ENCODE measurements at regions not wholly inside any gene's neighbourhood (a gene's known extent, or its start where the extent isn't known, plus 50 kb on each side); places are given as distances from the start of the nearest gene placed in this dataset.

DNA sequence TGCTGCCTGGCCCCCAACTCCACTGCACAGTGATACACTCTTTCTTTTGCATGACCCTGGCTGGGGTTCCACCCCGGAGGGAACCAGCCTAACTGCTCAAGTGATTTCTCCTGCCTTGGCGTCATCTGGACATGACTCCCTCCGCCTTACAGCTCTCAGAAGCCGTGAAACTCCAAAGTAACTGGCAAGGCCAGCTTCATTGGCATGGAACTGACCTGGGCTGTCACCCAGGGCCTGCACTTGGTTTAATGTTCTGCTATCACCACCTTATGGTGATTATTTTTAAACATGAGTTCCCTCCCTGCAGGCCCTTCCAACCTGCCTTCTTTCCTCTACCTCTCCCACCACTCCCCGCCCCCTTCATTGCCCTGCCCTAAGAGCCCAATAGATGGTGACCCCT lies 139.7 kb upstream of the CDH5 start:
- POLR2A ChIA-PET: interaction anchor here (0.7 kb wide), 1 partner anchor 33 kb away, joined by 3 read pairs; no protein-coding TSS in a partner anchor
- no peak overlapping the region for H3K4me3 ChIP-seq (ENCODE audit: low read depth, low read length)
- CTCF ChIA-PET: no interaction called here
- peaks cover 4% of the 10 kb centered on the region for H3K27me3 ChIP-seq (ENCODE audit: control insufficient read depth, insufficient read depth, low read length)
- no peak for DNase-seq (ENCODE audit: low read depth)
- H3K36me3 ChIP-seq (ENCODE audit: control insufficient read depth, insufficient read depth, low read length): no peaks in the 10 kb centered on the region
- TF ChIP-seq, protein P1, sequence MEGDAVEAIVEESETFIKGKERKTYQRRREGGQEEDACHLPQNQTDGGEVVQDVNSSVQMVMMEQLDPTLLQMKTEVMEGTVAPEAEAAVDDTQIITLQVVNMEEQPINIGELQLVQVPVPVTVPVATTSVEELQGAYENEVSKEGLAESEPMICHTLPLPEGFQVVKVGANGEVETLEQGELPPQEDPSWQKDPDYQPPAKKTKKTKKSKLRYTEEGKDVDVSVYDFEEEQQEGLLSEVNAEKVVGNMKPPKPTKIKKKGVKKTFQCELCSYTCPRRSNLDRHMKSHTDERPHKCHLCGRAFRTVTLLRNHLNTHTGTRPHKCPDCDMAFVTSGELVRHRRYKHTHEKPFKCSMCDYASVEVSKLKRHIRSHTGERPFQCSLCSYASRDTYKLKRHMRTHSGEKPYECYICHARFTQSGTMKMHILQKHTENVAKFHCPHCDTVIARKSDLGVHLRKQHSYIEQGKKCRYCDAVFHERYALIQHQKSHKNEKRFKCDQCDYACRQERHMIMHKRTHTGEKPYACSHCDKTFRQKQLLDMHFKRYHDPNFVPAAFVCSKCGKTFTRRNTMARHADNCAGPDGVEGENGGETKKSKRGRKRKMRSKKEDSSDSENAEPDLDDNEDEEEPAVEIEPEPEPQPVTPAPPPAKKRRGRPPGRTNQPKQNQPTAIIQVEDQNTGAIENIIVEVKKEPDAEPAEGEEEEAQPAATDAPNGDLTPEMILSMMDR (IDR thresholded peaks at IDR 0.05; ENCODE audit: insufficient read depth, low read depth, low read length): no peak

DNA sequence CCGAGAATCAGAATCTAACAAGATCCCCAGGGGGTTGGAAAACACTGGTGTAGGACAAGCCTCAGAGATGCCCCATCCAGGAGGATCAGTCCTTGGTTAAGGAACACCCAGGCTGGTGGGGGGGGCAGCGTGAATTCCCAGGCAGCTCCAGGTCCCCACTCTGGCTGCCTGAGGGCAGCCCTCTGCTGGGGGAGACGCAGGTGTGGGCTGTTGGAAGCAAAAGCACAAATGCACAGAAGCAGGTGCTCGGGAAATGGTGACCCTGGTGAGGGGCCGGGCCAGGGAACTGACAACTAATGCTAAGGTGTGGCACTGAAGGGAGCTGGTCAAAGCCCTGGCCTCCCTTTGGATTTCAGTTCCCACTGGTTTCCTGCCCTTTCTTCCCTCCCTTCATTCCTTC lies 140.8 kb upstream of the CDH5 start:
- CTCF ChIA-PET: no interaction called here
- TF ChIP-seq, protein P1 (IDR thresholded peaks at IDR 0.05; ENCODE audit: insufficient read depth, low read depth, low read length): no peak
- DNase-seq (ENCODE audit: low read depth): no peak
- no peaks in the 10 kb centered on the region for H3K36me3 ChIP-seq (ENCODE audit: control insufficient read depth, insufficient read depth, low read length)
- H3K27me3 ChIP-seq (ENCODE audit: control insufficient read depth, insufficient read depth, low read length): no peaks in the 10 kb centered on the region; the same call in 1 of the 2 replicates
- H3K4me3 ChIP-seq (ENCODE audit: low read depth, low read length): no peak overlapping the region
- POLR2A ChIA-PET: no interaction called here

DNA sequence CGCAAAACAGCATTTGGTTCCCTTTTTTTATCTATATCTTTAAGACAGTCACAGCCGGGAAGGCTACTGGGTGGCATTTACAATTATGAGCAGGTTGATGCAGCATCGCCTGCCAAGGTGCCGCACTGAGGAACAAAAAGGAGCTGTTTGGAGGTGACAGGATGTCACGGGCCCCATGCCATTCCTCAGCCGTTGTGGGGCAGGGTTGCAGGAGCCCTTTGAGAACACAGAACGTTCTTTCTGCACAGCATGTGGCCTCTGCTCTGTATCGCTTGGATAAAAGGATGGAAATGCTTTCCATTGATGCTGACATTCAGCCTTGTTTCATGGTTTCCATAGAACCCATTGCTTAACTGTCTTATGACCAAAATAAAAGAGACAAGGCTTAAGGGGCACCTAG lies 141.9 kb upstream of the CDH5 start:
- POLR2A ChIA-PET: no interaction called here

DNA sequence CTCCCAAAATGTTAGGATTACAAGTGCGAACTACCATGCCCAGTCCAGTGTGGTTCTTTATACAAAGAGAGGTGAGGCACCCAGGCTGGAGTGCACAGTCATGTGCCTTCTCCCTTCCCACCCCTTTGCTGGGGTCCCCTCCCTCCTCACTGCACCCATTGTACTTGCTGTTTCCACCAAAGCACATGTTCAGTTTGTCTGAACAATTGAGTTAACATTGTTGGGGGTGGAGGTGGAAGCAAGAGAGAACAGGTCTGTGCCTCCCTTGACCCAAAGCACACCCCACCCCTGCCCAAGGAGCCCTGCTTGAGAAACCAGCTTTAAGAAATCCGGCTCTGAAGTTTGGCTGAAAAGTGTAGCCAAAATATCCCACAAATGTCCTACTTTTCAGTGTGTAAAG lies 142.3 kb upstream of the CDH5 start:
- Histone ChIP-seq H3K27me3 (ENCODE audit: control insufficient read depth, insufficient read depth, low read length) (no peaks in the 10 kb centered on the region; the same call in 1 of the 2 replicates), H3K4me3 (ENCODE audit: low read depth, low read length) (no peak overlapping the region), H3K36me3 (ENCODE audit: control insufficient read depth, insufficient read depth, low read length) (no peaks in the 10 kb centered on the region)
- CTCF ChIA-PET: interaction anchor here (1.7 kb wide), 1 partner anchor 8 kb away, joined by 5 read pairs; no protein-coding TSS in a partner anchor
- POLR2A ChIA-PET: no interaction called here
- TF ChIP-seq, protein P1 (IDR thresholded peaks at IDR 0.05; ENCODE audit: insufficient read depth, low read depth, low read length): no peak
- no peak for DNase-seq (ENCODE audit: low read depth)

More for the DNA sequence above, 141.9 kb upstream of the CDH5 start:
- H3K4me3 ChIP-seq (ENCODE audit: low read depth, low read length): no peak overlapping the region
- H3K36me3 ChIP-seq (ENCODE audit: control insufficient read depth, insufficient read depth, low read length): no peaks in the 10 kb centered on the region
- TF ChIP-seq, protein P1 (IDR thresholded peaks at IDR 0.05; ENCODE audit: insufficient read depth, low read depth, low read length): no peak
- no peaks in the 10 kb centered on the region; the same call in 1 of the 2 replicates for H3K27me3 ChIP-seq (ENCODE audit: control insufficient read depth, insufficient read depth, low read length)
- CTCF ChIA-PET: no interaction called here
- DNase-seq (ENCODE audit: low read depth): no peak

DNA sequence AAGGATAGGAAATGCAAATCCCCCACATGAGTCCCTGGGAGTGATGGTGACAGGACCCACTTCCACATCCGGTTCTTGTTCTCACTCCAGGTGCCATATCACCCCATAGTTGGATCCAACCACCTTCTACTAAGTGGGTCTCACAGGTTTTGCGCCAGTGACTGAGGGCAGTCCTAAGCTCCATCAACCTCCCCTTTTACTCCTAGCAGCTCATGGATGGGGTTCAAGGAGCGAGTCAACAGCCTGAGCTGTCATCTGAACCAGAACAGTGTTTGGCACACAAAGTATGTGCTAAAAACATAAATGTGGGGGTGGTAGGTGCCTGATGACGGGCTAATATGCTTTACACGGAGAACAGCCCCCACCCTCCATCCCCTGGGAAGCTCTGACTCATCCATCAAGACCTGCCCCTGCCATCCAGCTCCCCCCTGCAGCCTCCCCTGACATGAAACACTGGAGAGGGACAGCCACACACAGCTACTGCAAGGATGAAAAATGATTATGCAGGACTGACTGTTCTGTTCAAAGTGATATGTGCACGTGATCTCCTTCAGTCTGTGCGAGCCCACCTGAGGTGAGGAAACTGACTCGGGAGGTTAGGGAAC lies 143.2 kb upstream of the CDH5 start:
- no peak for DNase-seq (ENCODE audit: low read depth)
- H3K27me3 ChIP-seq (ENCODE audit: control insufficient read depth, insufficient read depth, low read length): no peaks in the 10 kb centered on the region; the same call in none of the 2 replicates
- POLR2A ChIA-PET: no interaction called here
- no peak overlapping the region for H3K4me3 ChIP-seq (ENCODE audit: low read depth, low read length)
- CTCF ChIA-PET: interaction anchor here (0.5 to 1.7 kb wide), 2 partner anchors 9 to 44 kb away, joined by 3 to 5 read pairs; no protein-coding TSS in a partner anchor
- TF ChIP-seq, protein P1 (IDR thresholded peaks at IDR 0.05; ENCODE audit: insufficient read depth, low read depth, low read length): no peak
- H3K36me3 ChIP-seq (ENCODE audit: control insufficient read depth, insufficient read depth, low read length): no peaks in the 10 kb centered on the region
